WTC11 (cell line): ENCODE measurements at regions not wholly inside any gene's neighbourhood (a gene's known extent, or its start where the extent isn't known, plus 50 kb on each side); places are given as distances from the start of the nearest gene placed in this dataset.

Experiments
- ELF4 ChIP-seq: sonication (generic); formaldehyde crosslinking; IDR thresholded peaks from 2 replicates; pipeline ENCODE4 v1.8.1; 2022; ENCODE audit warnings: low read depth, mild to moderate bottlenecking, moderate library complexity, missing genetic modification reagents
- FOXJ3 ChIP-seq: sonication (generic); formaldehyde crosslinking; IDR thresholded peaks from 2 replicates; pipeline ENCODE4 v1.9.0; 2021; ENCODE audit warnings: missing genetic modification reagents, mild to moderate bottlenecking, borderline replicate concordance
- GTF2I ChIP-seq: fragments of 250-450 bp; sonication (Bioruptor Pico); conservative IDR thresholded peaks from 2 replicates; pipeline ENCODE4 v1.4.0; 2021; ENCODE audit warnings: mild to moderate bottlenecking
- IRF1 ChIP-seq: sonication (generic); formaldehyde crosslinking; IDR thresholded peaks from 2 replicates; pipeline ENCODE4 v1.8.0; 2023; ENCODE audit warnings: missing genetic modification reagents
- MAX ChIP-seq: sonication (generic); formaldehyde crosslinking; IDR thresholded peaks from 2 replicates; pipeline ENCODE4 v1.8.0; 2022; ENCODE audit warnings: mild to moderate bottlenecking, missing genetic modification reagents
- SP1 ChIP-seq: sonication (generic); formaldehyde crosslinking; conservative IDR thresholded peaks from 2 replicates; pipeline ENCODE4 v1.8.1; 2022; ENCODE audit warnings: missing genetic modification reagents
- TP53 ChIP-seq: sonication (generic); formaldehyde crosslinking; IDR thresholded peaks from 2 replicates; pipeline ENCODE4 v1.8.1; 2023; ENCODE audit warnings: mild to moderate bottlenecking, missing genetic modification reagents
- TF ChIP-seq, protein P1 (sequence below): fragments of 200-600 bp; IDR thresholded peaks from 2 replicates; pipeline ENCODE4 v1.8.0; 2022; ENCODE audit warnings: antibody characterized with exemption
- TF ChIP-seq, protein P2 (sequence below): sonication (generic); formaldehyde crosslinking; IDR thresholded peaks from 2 replicates; pipeline ENCODE4 v1.8.1; 2022; ENCODE audit warnings: low read depth, missing genetic modification reagents, borderline replicate concordance
- TF ChIP-seq, protein P3 (sequence below): sonication (generic); formaldehyde crosslinking; IDR thresholded peaks from 2 replicates; pipeline ENCODE4 v1.8.0; 2022; ENCODE audit warnings: mild to moderate bottlenecking, missing genetic modification reagents

DNA sequence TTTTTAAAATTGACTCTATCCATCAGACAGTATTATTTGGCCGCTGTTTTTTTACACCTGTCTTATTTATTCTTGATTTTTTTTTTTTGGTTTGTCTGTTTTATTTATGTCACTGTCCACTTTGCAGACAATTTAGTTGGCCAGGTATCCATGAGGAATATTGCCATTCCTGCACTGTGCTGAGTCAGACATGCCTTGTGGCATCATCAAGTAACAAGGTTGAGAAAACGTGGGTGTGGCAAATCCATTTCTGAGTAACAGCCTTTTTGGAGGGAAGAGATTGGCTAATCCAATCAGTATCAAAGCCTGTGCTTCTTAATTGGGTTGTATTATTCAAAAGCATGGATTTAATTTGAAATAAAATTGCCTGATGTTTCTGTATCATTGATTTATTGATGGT is 463.1 kb downstream of the USP25 start:
- TF ChIP-seq SP1 (CRISPR knock-in tag), result no peak
- TF ChIP-seq, protein P1, sequence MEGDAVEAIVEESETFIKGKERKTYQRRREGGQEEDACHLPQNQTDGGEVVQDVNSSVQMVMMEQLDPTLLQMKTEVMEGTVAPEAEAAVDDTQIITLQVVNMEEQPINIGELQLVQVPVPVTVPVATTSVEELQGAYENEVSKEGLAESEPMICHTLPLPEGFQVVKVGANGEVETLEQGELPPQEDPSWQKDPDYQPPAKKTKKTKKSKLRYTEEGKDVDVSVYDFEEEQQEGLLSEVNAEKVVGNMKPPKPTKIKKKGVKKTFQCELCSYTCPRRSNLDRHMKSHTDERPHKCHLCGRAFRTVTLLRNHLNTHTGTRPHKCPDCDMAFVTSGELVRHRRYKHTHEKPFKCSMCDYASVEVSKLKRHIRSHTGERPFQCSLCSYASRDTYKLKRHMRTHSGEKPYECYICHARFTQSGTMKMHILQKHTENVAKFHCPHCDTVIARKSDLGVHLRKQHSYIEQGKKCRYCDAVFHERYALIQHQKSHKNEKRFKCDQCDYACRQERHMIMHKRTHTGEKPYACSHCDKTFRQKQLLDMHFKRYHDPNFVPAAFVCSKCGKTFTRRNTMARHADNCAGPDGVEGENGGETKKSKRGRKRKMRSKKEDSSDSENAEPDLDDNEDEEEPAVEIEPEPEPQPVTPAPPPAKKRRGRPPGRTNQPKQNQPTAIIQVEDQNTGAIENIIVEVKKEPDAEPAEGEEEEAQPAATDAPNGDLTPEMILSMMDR, result no peak
- TF ChIP-seq, protein P2, sequence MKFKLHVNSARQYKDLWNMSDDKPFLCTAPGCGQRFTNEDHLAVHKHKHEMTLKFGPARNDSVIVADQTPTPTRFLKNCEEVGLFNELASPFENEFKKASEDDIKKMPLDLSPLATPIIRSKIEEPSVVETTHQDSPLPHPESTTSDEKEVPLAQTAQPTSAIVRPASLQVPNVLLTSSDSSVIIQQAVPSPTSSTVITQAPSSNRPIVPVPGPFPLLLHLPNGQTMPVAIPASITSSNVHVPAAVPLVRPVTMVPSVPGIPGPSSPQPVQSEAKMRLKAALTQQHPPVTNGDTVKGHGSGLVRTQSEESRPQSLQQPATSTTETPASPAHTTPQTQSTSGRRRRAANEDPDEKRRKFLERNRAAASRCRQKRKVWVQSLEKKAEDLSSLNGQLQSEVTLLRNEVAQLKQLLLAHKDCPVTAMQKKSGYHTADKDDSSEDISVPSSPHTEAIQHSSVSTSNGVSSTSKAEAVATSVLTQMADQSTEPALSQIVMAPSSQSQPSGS, result no peak
- TF ChIP-seq TP53 (CRISPR knock-in tag), result no peak
- TF ChIP-seq ELF4 (CRISPR knock-in tag), result no peak
- TF ChIP-seq, protein P3, sequence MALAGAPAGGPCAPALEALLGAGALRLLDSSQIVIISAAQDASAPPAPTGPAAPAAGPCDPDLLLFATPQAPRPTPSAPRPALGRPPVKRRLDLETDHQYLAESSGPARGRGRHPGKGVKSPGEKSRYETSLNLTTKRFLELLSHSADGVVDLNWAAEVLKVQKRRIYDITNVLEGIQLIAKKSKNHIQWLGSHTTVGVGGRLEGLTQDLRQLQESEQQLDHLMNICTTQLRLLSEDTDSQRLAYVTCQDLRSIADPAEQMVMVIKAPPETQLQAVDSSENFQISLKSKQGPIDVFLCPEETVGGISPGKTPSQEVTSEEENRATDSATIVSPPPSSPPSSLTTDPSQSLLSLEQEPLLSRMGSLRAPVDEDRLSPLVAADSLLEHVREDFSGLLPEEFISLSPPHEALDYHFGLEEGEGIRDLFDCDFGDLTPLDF (CRISPR knock-in tag), result no peak
- no peak for TF ChIP-seq MAX (CRISPR knock-in tag)
- TF ChIP-seq IRF1, result no peak
- TF ChIP-seq FOXJ3 (CRISPR knock-in tag), result no peak
- TF ChIP-seq GTF2I (CRISPR knock-in tag), result no peak
